GM19467 (cell line): ENCODE measurements at regions not wholly inside any gene's neighbourhood (a gene's known extent, or its start where the extent isn't known, plus 50 kb on each side); places are given as distances from the start of the nearest gene placed in this dataset.
"Not testable (repeated sequence)": the region's sequence is repeated elsewhere in the genome, so short reads cannot be mapped to it uniquely, and the experiment has no call there.

ENCODE experiments used
- ATAC-seq: cut with Tn5 transposase; IDR thresholded peaks from one replicate; pipeline ENCODE4 v1.9.1; 2021; ENCODE audit warnings: mild to moderate bottlenecking, moderate library complexity; ENCODE audit not compliant: unreplicated experiment

GRCh38 chr2:7368211-7368610, 451.0 kb downstream of the RNF144A start:
- no peak for ATAC-seq

GRCh38 chr2:7373156-7373555, 455.9 kb downstream of the RNF144A start:
- ATAC-seq, result no peak

GRCh38 chr2:7375901-7376300, 458.7 kb downstream of the RNF144A start:
- ATAC-seq, result no peak

GRCh38 chr2:7377916-7378569, 460.8 kb downstream of the RNF144A start:
- ATAC-seq, result no peak

- no peak for ATAC-seq
Observed at GRCh38 chr2:7378591-7378990, 461.4 kb downstream of the RNF144A start.

- ATAC-seq, result no peak
Observed at GRCh38 chr2:7379799-7380198, 462.6 kb downstream of the RNF144A start.

- no peak for ATAC-seq
Observed at GRCh38 chr2:7384773-7385349, 467.6 kb downstream of the RNF144A start.

GRCh38 chr2:7390311-7390710, 473.1 kb downstream of the RNF144A start:
- not testable (repeated sequence) for ATAC-seq

- no peak for ATAC-seq
Observed at GRCh38 chr2:7392076-7392787, 475.0 kb downstream of the RNF144A start.

- ATAC-seq, result no peak
Observed at GRCh38 chr2:7394195-7394594, 477.0 kb downstream of the RNF144A start.

- ATAC-seq, result no peak
Observed at GRCh38 chr2:7400628-7401027, 483.4 kb downstream of the RNF144A start.

- no peak for ATAC-seq
Observed at GRCh38 chr2:7403092-7403775, 486.0 kb downstream of the RNF144A start.

- ATAC-seq, result no peak
Observed at GRCh38 chr2:7405861-7406715, 488.9 kb downstream of the RNF144A start.

- ATAC-seq, result no peak
Observed at GRCh38 chr2:7407001-7407400, 489.8 kb downstream of the RNF144A start.

- no peak for ATAC-seq
Observed at GRCh38 chr2:7407906-7408680, 490.9 kb downstream of the RNF144A start.

- no peak for ATAC-seq
Observed at GRCh38 chr2:7411691-7412090, 494.5 kb downstream of the RNF144A start.

GRCh38 chr2:7417845-7418742, 500.9 kb downstream of the RNF144A start:
- no peak for ATAC-seq

- ATAC-seq, result no peak
Observed at GRCh38 chr2:7419186-7419585, 502.0 kb downstream of the RNF144A start.

GRCh38 chr2:7419814-7420311, 502.7 kb downstream of the RNF144A start:
- no peak for ATAC-seq
